ENCODE measurements at regions not wholly inside any gene's neighbourhood (a gene's known extent, or its start where the extent isn't known, plus 50 kb on each side); places are given as distances from the start of the nearest gene placed in this dataset.

DNA sequence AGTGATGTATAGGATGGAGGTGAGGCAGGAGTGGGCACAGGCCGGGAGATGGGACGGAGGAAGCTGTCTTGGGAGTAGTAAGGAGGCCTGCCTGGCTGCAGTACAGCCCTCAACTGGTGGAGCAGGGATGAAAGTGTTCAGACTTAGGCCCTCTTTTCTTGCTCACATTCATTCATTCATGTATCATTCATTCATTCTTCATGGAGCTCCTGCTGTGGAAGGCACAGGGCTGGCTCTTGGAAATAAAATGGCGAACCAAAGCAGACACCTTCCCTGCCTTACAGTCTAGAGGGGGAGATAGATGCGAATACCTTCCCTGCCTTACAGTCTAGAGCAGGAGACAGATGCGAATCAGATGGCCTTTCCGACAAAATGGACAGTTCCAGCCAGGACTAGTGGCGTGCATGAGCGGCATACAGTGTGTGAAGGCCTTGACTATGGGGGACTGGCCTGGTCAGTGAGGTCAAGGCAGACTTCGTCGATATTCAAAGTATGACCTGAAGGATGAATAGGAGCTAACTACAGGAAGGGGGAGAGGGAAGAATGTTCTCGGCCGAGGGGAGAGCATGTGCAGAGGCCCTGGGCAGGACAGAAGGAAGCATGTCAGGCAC, 143.2 kb upstream of the TLE3 start:
- no peaks in the 10 kb centered on the region for H3K27me3 ChIP-seq (ENCODE audit: control insufficient read depth, insufficient read depth, low read length)
- H3K79me2 ChIP-seq (ENCODE audit: control insufficient read depth, insufficient read depth, low read length), result no peaks in the 10 kb centered on the region
- H2AFZ ChIP-seq (ENCODE audit: low read length), result no peak overlapping the region
- H3K9me3 ChIP-seq (ENCODE audit: control insufficient read depth, insufficient read depth, low read depth, low read length), result no peaks in the 10 kb centered on the region
- no peaks in the 10 kb centered on the region for H3K36me3 ChIP-seq (ENCODE audit: control insufficient read depth, insufficient read depth, low read length)
- no peak overlapping the region for H3K4me3 ChIP-seq (replicated peaks in 1 of 4; ENCODE audit: control extremely low read depth in 1 of 4, insufficient read depth in 1 of 4, low read depth in 3 of 4, low read length in 4 of 4)
- H4K20me1 ChIP-seq (ENCODE audit: control insufficient read depth, extremely low read depth, insufficient read depth, low read length), result no peaks in the 10 kb centered on the region
- H3K27ac ChIP-seq (ENCODE audit: insufficient read depth, low read length), result no peak overlapping the region
- H3K4me1 ChIP-seq (ENCODE audit: control insufficient read depth, extremely low read depth, insufficient read depth, low read length), result peaks cover 10% of the 10 kb centered on the region
- no peak overlapping the region for H3K9ac ChIP-seq (ENCODE audit: insufficient read depth, low read length)
- no peak overlapping the region for H3K4me2 ChIP-seq (ENCODE audit: extremely low read depth, insufficient read depth, low read length)
- TF ChIP-seq, protein P1, sequence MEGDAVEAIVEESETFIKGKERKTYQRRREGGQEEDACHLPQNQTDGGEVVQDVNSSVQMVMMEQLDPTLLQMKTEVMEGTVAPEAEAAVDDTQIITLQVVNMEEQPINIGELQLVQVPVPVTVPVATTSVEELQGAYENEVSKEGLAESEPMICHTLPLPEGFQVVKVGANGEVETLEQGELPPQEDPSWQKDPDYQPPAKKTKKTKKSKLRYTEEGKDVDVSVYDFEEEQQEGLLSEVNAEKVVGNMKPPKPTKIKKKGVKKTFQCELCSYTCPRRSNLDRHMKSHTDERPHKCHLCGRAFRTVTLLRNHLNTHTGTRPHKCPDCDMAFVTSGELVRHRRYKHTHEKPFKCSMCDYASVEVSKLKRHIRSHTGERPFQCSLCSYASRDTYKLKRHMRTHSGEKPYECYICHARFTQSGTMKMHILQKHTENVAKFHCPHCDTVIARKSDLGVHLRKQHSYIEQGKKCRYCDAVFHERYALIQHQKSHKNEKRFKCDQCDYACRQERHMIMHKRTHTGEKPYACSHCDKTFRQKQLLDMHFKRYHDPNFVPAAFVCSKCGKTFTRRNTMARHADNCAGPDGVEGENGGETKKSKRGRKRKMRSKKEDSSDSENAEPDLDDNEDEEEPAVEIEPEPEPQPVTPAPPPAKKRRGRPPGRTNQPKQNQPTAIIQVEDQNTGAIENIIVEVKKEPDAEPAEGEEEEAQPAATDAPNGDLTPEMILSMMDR (conservative IDR thresholded peaks at IDR 0.05 in 1 of 2, IDR thresholded peaks at IDR 0.05 in 1 of 2; ENCODE audit: low read depth in 1 of 2, low read length in 2 of 2), result no peak
- TF ChIP-seq EZH2 (IDR thresholded peaks at IDR 0.05; ENCODE audit: low read length, missing control alignments), result no peak
- no peak for DNase-seq (ENCODE audit: low read depth in 2 of 2)

GRCh38 chr15:70240082-70240481, 142.4 kb upstream of the TLE3 start:
- DNase-seq (ENCODE audit: low read depth in 2 of 2), result no peak
- TF ChIP-seq, protein P1 (conservative IDR thresholded peaks at IDR 0.05 in 1 of 2, IDR thresholded peaks at IDR 0.05 in 1 of 2; ENCODE audit: low read depth in 1 of 2, low read length in 2 of 2), result no peak
- H3K4me1 ChIP-seq (ENCODE audit: control insufficient read depth, extremely low read depth, insufficient read depth, low read length), result peaks cover 10% of the 10 kb centered on the region

GRCh38 chr15:70238917-70239316, 141.2 kb upstream of the TLE3 start:
- Histone ChIP-seq H3K79me2 (ENCODE audit: control insufficient read depth, insufficient read depth, low read length) (no peaks in the 10 kb centered on the region), H3K4me1 (ENCODE audit: control insufficient read depth, extremely low read depth, insufficient read depth, low read length) (peaks cover 10% of the 10 kb centered on the region)

More at GRCh38 chr15:70240082-70240481, 142.4 kb upstream of the TLE3 start:
- no peaks in the 10 kb centered on the region for H3K27me3 ChIP-seq (ENCODE audit: control insufficient read depth, insufficient read depth, low read length)
- no peaks in the 10 kb centered on the region for H3K79me2 ChIP-seq (ENCODE audit: control insufficient read depth, insufficient read depth, low read length)
- no peak overlapping the region for H3K9ac ChIP-seq (ENCODE audit: insufficient read depth, low read length)
- H3K9me3 ChIP-seq (ENCODE audit: control insufficient read depth, insufficient read depth, low read depth, low read length), result no peaks in the 10 kb centered on the region
- no peak overlapping the region for H3K4me2 ChIP-seq (ENCODE audit: extremely low read depth, insufficient read depth, low read length)
- H3K36me3 ChIP-seq (ENCODE audit: control insufficient read depth, insufficient read depth, low read length), result no peaks in the 10 kb centered on the region
- H4K20me1 ChIP-seq (ENCODE audit: control insufficient read depth, extremely low read depth, insufficient read depth, low read length), result no peaks in the 10 kb centered on the region
- no peak overlapping the region for H3K27ac ChIP-seq (ENCODE audit: insufficient read depth, low read length)
- no peak overlapping the region for H2AFZ ChIP-seq (ENCODE audit: low read length)
- H3K4me3 ChIP-seq (replicated peaks in 1 of 4; ENCODE audit: control extremely low read depth in 1 of 4, insufficient read depth in 1 of 4, low read depth in 3 of 4, low read length in 4 of 4), result no peak overlapping the region

More at GRCh38 chr15:70238917-70239316, 141.2 kb upstream of the TLE3 start:
- Histone ChIP-seq H2AFZ (ENCODE audit: low read length) (no peak overlapping the region), H3K36me3 (ENCODE audit: control insufficient read depth, insufficient read depth, low read length) (no peaks in the 10 kb centered on the region), H3K4me3 (replicated peaks in 1 of 4; ENCODE audit: control extremely low read depth in 1 of 4, insufficient read depth in 1 of 4, low read depth in 3 of 4, low read length in 4 of 4) (no peak overlapping the region), H3K27ac (ENCODE audit: insufficient read depth, low read length) (no peak overlapping the region), H3K9ac (ENCODE audit: insufficient read depth, low read length) (no peak overlapping the region), H3K9me3 (ENCODE audit: control insufficient read depth, insufficient read depth, low read depth, low read length) (no peaks in the 10 kb centered on the region), H4K20me1 (ENCODE audit: control insufficient read depth, extremely low read depth, insufficient read depth, low read length) (no peaks in the 10 kb centered on the region), H3K27me3 (ENCODE audit: control insufficient read depth, insufficient read depth, low read length) (peaks cover 3% of the 10 kb centered on the region), H3K4me2 (ENCODE audit: extremely low read depth, insufficient read depth, low read length) (no peak overlapping the region)
- no peak for DNase-seq (ENCODE audit: low read depth in 2 of 2)
- TF ChIP-seq, protein P1 (conservative IDR thresholded peaks at IDR 0.05 in 1 of 2, IDR thresholded peaks at IDR 0.05 in 1 of 2; ENCODE audit: low read depth in 1 of 2, low read length in 2 of 2), result no peak
- TF ChIP-seq EZH2 (IDR thresholded peaks at IDR 0.05; ENCODE audit: low read length, missing control alignments), result no peak
